Cardiac muscle cell (in vitro differentiated cells and primary cell): ENCODE measurements at regions not wholly inside any gene's neighbourhood (a gene's known extent, or its start where the extent isn't known, plus 50 kb on each side); places are given as distances from the start of the nearest gene placed in this dataset.

ENCODE experiments used
- DNase-seq, 2 donors: peaks; one replicate each; pipeline versions ENCODE4 v3.0.0 to v3.0.0-alpha.2; 2010 to 2017; ENCODE audit warnings: low read depth in 1 of 2, low spot score in 1 of 2
- H3K27ac ChIP-seq: fragments of 200-600 bp; sonication (generic); 2 replicates; pipeline ENCODE4 v1.5.1; 2016
- H3K27me3 ChIP-seq: fragments of 200-600 bp; sonication (generic); 2 replicates; pipeline ENCODE4 v1.6.0; 2016; ENCODE audit warnings: control low read depth
- H3K36me3 ChIP-seq: fragments of 200-600 bp; sonication (generic); 2 replicates; pipeline ENCODE4 v1.5.1; 2016; ENCODE audit warnings: control low read depth
- H3K4me1 ChIP-seq: fragments of 200-600 bp; sonication (generic); 2 replicates; pipeline ENCODE4 v1.8.1; 2017; ENCODE audit warnings: low read depth, mild to moderate bottlenecking, mixed run types
- H3K4me3 ChIP-seq: fragments of 200-600 bp; sonication (generic); 2 replicates; pipeline ENCODE4 v1.5.1; 2016; ENCODE audit warnings: mild to moderate bottlenecking
- H3K9me3 ChIP-seq: fragments of 200-600 bp; sonication (generic); 2 replicates; pipeline ENCODE4 v1.5.1; 2017; ENCODE audit warnings: low read depth, mild to moderate bottlenecking, control low read depth
- TF ChIP-seq, protein P1 (sequence below): IDR thresholded peaks from 2 replicates; pipeline ENCODE4 v1.5.1; 2012; ENCODE audit warnings: low read depth, mild to moderate bottlenecking, low read length

DNA sequence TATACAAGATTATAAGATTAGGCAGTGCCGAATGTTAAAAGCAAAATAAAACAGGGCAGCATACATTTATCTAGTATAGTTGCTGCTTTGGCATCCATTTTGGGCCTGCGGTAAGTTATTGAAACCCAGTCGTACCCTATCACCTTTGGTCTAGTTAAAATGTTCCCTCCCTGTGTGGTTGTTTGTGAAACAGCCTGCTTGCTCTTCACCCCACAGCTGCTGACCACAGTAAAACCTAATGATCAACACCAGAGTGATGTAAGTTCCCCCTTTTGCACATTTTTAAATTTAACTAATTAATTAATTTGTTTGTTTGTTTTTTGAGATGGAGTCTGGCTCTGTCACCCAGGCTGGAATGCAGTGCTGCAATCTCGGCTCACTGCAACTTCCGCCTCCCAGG, 50.3 kb upstream of the TXNDC5 start:
- no peaks in the 10 kb centered on the region for H3K36me3 ChIP-seq
- no peaks in the 10 kb centered on the region for H3K27me3 ChIP-seq
- no peaks in the 10 kb centered on the region for H3K9me3 ChIP-seq
- TF ChIP-seq, protein P1, sequence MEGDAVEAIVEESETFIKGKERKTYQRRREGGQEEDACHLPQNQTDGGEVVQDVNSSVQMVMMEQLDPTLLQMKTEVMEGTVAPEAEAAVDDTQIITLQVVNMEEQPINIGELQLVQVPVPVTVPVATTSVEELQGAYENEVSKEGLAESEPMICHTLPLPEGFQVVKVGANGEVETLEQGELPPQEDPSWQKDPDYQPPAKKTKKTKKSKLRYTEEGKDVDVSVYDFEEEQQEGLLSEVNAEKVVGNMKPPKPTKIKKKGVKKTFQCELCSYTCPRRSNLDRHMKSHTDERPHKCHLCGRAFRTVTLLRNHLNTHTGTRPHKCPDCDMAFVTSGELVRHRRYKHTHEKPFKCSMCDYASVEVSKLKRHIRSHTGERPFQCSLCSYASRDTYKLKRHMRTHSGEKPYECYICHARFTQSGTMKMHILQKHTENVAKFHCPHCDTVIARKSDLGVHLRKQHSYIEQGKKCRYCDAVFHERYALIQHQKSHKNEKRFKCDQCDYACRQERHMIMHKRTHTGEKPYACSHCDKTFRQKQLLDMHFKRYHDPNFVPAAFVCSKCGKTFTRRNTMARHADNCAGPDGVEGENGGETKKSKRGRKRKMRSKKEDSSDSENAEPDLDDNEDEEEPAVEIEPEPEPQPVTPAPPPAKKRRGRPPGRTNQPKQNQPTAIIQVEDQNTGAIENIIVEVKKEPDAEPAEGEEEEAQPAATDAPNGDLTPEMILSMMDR, result no peak
- no peak overlapping the region for H3K27ac ChIP-seq
- peak in 1 of 2 donors; percentile 36 for DNase-seq
- H3K4me1 ChIP-seq, result no peaks in the 10 kb centered on the region
- H3K4me3 ChIP-seq, result no peak overlapping the region
